ENCODE measurements at regions not wholly inside any gene's neighbourhood (a gene's known extent, or its start where the extent isn't known, plus 50 kb on each side); places are given as distances from the start of the nearest gene placed in this dataset.

DNA sequence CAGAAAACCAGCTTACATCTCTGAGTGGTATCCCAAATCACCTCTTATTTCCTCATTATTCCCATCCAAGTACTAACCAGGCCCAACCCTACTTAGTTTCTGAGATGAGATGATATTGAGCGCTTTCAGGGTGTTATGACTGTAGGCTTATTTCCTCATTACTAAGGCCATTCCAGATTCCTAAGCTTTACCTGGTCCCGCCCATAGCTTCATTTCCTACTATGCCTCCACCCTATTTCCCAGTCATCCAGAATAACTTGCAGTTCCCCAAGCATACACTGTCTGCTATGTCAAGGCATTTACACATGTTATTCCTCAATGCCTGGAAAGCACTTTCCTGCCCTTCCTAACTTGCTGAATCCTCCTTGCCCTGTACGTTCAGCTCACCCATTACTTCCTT, 79.3 kb upstream of the SPAG17 start:
- no peaks in the 10 kb centered on the region for H3K36me3 ChIP-seq (ENCODE audit: control insufficient read depth, insufficient read depth, low read length)
- no peak overlapping the region for H3K27ac ChIP-seq (ENCODE audit: low read depth, low read length)
- H3K27me3 ChIP-seq (ENCODE audit: control insufficient read depth, insufficient read depth, low read length), result no peaks in the 10 kb centered on the region
- H3K4me1 ChIP-seq (ENCODE audit: control insufficient read depth, insufficient read depth, low read length), result no peaks in the 10 kb centered on the region; the same call in 1 of the 2 replicates
- no peaks in the 10 kb centered on the region for H3K9me3 ChIP-seq (ENCODE audit: control insufficient read depth, insufficient read depth, low read depth, low read length)
- H3K4me3 ChIP-seq (ENCODE audit: low read depth, low read length), result no peak overlapping the region
- H3K9ac ChIP-seq (ENCODE audit: low read length), result no peak overlapping the region

DNA sequence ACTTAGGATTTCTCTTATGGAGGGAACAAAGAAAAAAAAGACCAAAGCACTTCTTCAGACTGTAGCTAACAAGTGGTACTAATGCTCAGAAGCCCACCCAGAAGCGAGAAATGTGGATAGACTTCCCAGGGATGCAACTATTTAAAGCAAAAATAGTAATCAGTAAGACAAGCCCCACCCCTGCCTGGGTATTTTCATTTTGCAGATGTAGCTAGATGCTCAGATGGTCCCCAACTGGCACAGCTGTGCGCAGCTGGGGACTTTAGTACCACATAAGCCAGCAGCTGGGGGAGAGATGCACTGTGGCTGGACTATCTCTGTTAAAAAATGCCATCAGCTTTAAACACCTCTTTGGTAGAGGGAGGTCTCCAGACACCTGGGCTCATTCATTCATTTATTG, 77.8 kb upstream of the SPAG17 start:
- Histone ChIP-seq H3K27ac (ENCODE audit: low read depth, low read length) (no peak overlapping the region), H3K36me3 (ENCODE audit: control insufficient read depth, insufficient read depth, low read length) (no peaks in the 10 kb centered on the region), H3K4me1 (ENCODE audit: control insufficient read depth, insufficient read depth, low read length) (no peaks in the 10 kb centered on the region; the same call in 1 of the 2 replicates), H3K27me3 (ENCODE audit: control insufficient read depth, insufficient read depth, low read length) (no peaks in the 10 kb centered on the region), H3K9ac (ENCODE audit: low read length) (no peak overlapping the region), H3K4me3 (ENCODE audit: low read depth, low read length) (no peak overlapping the region), H3K9me3 (ENCODE audit: control insufficient read depth, insufficient read depth, low read depth, low read length) (no peaks in the 10 kb centered on the region)

DNA sequence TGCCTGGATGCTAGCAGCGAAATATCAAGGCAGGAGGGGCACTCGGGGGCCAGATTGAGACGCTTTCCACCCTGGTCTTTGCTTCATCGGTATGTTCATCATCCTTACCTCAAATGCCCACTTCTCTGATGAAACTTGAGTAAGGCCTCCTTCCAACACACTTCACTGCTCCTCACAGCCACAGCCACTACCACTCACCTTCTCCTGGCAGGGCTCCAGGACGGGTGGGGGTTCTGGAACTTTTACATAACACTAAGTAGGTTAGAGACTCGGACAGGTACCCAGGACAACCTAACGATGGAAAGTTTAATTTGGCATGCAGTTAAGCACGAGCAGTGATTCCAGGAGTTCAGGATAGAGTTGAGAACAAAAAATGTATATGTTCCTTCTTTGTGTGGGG, 73.9 kb upstream of the SPAG17 start:
- Histone ChIP-seq H3K9me3 (ENCODE audit: control insufficient read depth, insufficient read depth, low read depth, low read length) (no peaks in the 10 kb centered on the region), H3K9ac (ENCODE audit: low read length) (no peak overlapping the region), H3K4me1 (ENCODE audit: control insufficient read depth, insufficient read depth, low read length) (no peaks in the 10 kb centered on the region), H3K36me3 (ENCODE audit: control insufficient read depth, insufficient read depth, low read length) (no peaks in the 10 kb centered on the region), H3K27ac (ENCODE audit: low read depth, low read length) (no peak overlapping the region), H3K4me3 (ENCODE audit: low read depth, low read length) (no peak overlapping the region), H3K27me3 (ENCODE audit: control insufficient read depth, insufficient read depth, low read length) (no peaks in the 10 kb centered on the region)

DNA sequence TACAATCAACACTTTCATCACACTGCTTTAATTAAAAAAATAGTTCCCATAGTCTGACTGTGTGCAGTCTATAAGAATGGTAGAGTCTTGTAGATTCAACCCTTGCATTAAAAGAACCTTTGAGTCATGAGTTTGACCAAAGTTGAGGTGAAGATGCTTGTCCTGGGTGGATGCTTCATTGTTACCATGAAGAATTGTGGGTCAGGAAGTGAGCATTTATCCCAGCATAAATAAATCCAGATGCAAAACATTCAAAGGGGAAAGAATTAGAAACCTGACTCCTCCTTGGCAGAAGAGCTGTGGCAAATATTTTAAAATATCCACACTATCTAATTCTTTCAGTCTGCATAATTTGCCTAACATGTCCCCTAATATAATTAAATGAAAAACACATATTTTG, 72.9 kb upstream of the SPAG17 start:
- Histone ChIP-seq H3K27me3 (ENCODE audit: control insufficient read depth, insufficient read depth, low read length) (no peaks in the 10 kb centered on the region), H3K9ac (ENCODE audit: low read length) (no peak overlapping the region), H3K9me3 (ENCODE audit: control insufficient read depth, insufficient read depth, low read depth, low read length) (no peaks in the 10 kb centered on the region), H3K36me3 (ENCODE audit: control insufficient read depth, insufficient read depth, low read length) (no peaks in the 10 kb centered on the region), H3K4me1 (ENCODE audit: control insufficient read depth, insufficient read depth, low read length) (no peaks in the 10 kb centered on the region), H3K27ac (ENCODE audit: low read depth, low read length) (no peak overlapping the region), H3K4me3 (ENCODE audit: low read depth, low read length) (no peak overlapping the region)

DNA sequence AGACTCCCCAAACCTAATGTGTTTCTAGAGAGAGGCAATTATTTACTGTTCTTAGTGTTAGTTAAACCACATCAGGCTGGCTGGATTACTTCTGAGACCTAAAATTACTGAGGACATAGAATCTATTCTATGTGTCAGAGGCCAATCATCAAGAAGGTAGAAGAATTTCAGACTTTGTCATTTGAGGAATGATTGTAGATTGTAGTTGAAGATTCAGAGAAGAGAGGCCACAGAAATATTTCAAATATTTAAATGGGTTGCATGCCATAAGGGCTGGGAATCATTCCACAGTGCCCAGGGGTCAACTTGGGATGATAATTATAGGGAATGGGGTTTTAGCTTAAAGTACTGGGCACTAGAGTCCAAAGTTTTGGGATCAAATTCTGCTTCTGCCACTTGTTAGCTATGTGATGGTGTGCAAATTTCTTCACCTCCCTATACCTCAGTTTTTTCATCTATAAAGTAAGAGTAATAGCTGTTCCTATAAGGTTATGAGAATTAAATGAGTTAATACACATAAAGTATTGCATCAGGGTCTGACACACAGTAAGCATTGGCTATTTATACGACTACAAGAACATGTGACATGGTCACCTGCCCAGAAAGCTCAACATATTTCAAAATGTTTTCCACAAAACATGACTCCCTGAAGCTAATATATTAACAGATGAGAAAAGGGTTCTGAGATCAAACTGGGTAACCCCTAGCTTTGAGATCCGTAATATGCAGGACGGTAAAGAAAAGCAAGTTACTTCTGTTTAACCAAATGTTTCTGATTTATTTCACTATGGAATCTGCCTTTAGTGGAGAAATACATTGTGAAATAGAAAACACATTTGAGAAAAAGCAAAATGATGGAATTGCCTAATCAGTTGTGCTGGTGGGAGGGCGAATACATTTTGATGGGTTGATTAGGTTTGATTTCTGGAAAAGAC, 69.7 kb upstream of the SPAG17 start:
- Histone ChIP-seq H3K36me3 (ENCODE audit: control insufficient read depth, insufficient read depth, low read length) (no peaks in the 10 kb centered on the region), H3K27ac (ENCODE audit: low read depth, low read length) (no peak overlapping the region), H3K4me3 (ENCODE audit: low read depth, low read length) (no peak overlapping the region), H3K9me3 (ENCODE audit: control insufficient read depth, insufficient read depth, low read depth, low read length) (no peaks in the 10 kb centered on the region), H3K9ac (ENCODE audit: low read length) (no peak overlapping the region), H3K27me3 (ENCODE audit: control insufficient read depth, insufficient read depth, low read length) (no peaks in the 10 kb centered on the region), H3K4me1 (ENCODE audit: control insufficient read depth, insufficient read depth, low read length) (peaks cover 13% of the 10 kb centered on the region)

DNA sequence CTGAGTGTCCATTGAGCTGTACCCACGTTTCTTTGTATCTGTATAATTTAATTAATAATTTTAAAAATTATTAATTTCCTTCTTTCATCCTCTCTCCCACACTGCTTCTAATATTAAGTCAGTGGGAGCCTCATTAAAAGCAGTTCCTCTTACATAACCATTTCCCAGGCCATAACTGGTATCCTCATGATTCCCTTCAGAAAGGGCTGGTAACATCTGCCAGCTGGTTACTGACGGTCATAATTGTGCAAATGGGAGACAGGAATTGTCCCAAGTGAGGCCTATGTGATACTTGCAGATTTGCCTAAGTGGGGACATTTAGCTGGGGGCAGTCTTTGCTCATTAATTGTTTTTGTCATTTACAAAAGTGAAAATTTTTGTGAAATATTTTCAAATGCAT, 69.0 kb upstream of the SPAG17 start:
- peaks cover 20% of the 10 kb centered on the region for H3K4me1 ChIP-seq (ENCODE audit: control insufficient read depth, insufficient read depth, low read length)
- no peak overlapping the region for H3K9ac ChIP-seq (ENCODE audit: low read length)
- no peak overlapping the region for H3K4me3 ChIP-seq (ENCODE audit: low read depth, low read length)
- H3K27ac ChIP-seq (ENCODE audit: low read depth, low read length), result no peak overlapping the region
- no peaks in the 10 kb centered on the region for H3K36me3 ChIP-seq (ENCODE audit: control insufficient read depth, insufficient read depth, low read length)
- H3K27me3 ChIP-seq (ENCODE audit: control insufficient read depth, insufficient read depth, low read length), result no peaks in the 10 kb centered on the region
- no peaks in the 10 kb centered on the region for H3K9me3 ChIP-seq (ENCODE audit: control insufficient read depth, insufficient read depth, low read depth, low read length)

DNA sequence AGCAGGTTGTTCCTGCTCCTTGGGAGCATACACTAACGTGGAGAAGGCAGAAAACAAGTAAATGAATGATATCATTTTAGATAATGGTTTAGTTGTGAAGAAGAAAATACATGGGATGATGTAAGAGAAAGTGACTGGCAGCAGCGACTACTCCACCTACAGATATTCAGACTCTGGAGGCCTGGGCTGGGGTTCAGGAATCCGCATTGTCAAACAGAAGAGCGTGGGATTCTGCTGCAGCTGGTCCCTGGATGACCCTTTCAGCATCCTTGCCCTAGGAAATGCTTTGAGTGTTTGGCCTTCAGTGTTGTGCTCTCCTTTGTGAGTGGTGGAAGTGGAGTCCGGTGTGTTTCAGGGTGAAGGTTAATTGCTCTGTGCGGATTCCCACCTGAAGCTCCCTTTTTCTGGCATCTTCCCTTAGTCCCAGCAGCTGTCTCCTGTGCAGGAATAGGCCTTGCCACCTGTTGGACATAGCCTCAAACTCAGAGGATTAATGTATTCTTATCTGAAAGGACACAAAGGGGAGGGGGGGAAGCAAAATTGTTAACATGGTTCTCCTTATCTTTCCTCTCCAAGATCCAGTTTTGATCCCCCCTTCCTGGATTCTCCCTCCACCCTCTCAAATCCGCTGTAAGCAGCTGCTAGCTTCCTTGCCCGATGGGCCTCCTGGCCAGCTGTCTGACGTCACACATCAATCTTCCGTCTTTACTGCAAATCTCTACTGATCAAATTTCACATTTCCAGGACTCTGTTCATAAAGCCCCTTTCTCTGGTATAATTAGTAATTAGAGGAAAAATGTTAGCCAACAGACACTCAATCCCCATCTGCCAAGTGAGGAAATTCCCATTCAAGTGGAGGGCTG, 68.3 kb upstream of the SPAG17 start:
- Histone ChIP-seq H3K36me3 (ENCODE audit: control insufficient read depth, insufficient read depth, low read length) (no peaks in the 10 kb centered on the region), H3K9ac (ENCODE audit: low read length) (no peak overlapping the region), H3K4me3 (ENCODE audit: low read depth, low read length) (no peak overlapping the region), H3K27me3 (ENCODE audit: control insufficient read depth, insufficient read depth, low read length) (no peaks in the 10 kb centered on the region), H3K4me1 (ENCODE audit: control insufficient read depth, insufficient read depth, low read length) (peaks cover 20% of the 10 kb centered on the region), H3K27ac (ENCODE audit: low read depth, low read length) (no peak overlapping the region), H3K9me3 (ENCODE audit: control insufficient read depth, insufficient read depth, low read depth, low read length) (no peaks in the 10 kb centered on the region)

DNA sequence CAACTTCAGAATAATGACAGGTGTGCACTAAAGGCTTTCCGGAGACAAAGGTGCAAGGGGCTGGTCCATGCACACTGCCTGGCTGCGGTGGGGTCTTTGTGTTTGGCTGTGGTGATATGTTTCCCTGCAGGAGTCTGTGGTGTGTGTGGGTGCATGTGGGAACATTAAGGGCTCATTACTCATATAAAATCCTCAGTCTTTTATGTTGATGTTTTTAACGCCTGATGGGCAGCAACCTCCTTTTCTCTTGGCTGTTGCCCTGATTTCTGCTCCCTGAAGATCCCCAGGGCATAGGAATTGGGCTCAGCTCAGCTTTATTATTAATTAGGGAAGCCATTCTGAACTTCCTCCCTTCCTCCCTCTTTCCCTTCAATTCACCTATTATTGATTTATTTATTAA, 67.6 kb upstream of the SPAG17 start:
- Histone ChIP-seq H3K27me3 (ENCODE audit: control insufficient read depth, insufficient read depth, low read length) (no peaks in the 10 kb centered on the region), H3K4me3 (ENCODE audit: low read depth, low read length) (no peak overlapping the region), H3K9me3 (ENCODE audit: control insufficient read depth, insufficient read depth, low read depth, low read length) (no peaks in the 10 kb centered on the region), H3K36me3 (ENCODE audit: control insufficient read depth, insufficient read depth, low read length) (no peaks in the 10 kb centered on the region), H3K27ac (ENCODE audit: low read depth, low read length) (no peak overlapping the region), H3K4me1 (ENCODE audit: control insufficient read depth, insufficient read depth, low read length) (peaks cover 20% of the 10 kb centered on the region), H3K9ac (ENCODE audit: low read length) (no peak overlapping the region)

DNA sequence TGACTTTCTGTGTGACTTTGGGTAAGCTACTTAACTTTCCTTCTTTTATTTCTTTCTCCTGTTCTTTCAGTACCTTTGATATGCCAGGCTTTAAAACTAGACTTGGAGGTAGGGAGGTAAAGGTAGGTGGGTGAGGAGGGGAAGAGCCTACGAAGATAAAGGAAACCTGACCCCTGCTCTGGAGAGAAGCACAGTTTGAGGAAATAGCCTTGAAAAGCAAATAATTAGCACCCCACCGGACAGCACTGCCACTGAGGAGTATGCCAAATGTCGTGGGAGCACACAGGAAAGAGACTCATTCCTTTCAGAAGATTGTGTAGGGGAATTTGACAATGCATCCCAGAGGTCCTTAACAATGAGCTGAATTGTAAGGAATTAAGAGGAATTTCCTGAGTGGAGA, 65.2 kb upstream of the SPAG17 start:
- no peak overlapping the region for H3K27ac ChIP-seq (ENCODE audit: low read depth, low read length)
- no peaks in the 10 kb centered on the region for H3K9me3 ChIP-seq (ENCODE audit: control insufficient read depth, insufficient read depth, low read depth, low read length)
- H3K4me3 ChIP-seq (ENCODE audit: low read depth, low read length), result no peak overlapping the region
- H3K27me3 ChIP-seq (ENCODE audit: control insufficient read depth, insufficient read depth, low read length), result no peaks in the 10 kb centered on the region
- peaks cover 20% of the 10 kb centered on the region for H3K4me1 ChIP-seq (ENCODE audit: control insufficient read depth, insufficient read depth, low read length)
- H3K9ac ChIP-seq (ENCODE audit: low read length), result no peak overlapping the region
- no peaks in the 10 kb centered on the region for H3K36me3 ChIP-seq (ENCODE audit: control insufficient read depth, insufficient read depth, low read length)

DNA sequence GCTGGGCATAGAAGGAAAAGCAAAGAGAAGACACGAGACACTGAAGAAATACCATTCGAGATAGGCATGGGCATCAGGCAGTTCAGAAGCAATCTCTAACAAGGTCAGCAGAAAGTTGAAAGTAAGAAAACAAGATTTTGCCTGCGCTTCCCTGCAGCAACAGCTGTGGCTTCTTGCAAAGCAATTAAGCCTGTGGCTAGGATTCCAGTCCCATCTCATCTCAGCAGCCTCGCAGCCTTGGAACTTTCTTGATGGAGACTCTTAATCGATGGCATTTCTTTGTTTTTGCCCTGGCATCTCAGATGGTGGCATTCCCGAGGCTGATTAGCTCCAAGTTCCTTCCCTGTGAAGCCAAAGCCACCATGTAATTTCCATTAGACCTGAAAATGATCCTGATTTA, 64.6 kb upstream of the SPAG17 start:
- no peaks in the 10 kb centered on the region for H3K9me3 ChIP-seq (ENCODE audit: control insufficient read depth, insufficient read depth, low read depth, low read length)
- H3K9ac ChIP-seq (ENCODE audit: low read length), result no peak overlapping the region
- no peaks in the 10 kb centered on the region for H3K36me3 ChIP-seq (ENCODE audit: control insufficient read depth, insufficient read depth, low read length)
- H3K4me1 ChIP-seq (ENCODE audit: control insufficient read depth, insufficient read depth, low read length), result peaks cover 20% of the 10 kb centered on the region
- H3K27ac ChIP-seq (ENCODE audit: low read depth, low read length), result no peak overlapping the region
- no peak overlapping the region for H3K4me3 ChIP-seq (ENCODE audit: low read depth, low read length)
- H3K27me3 ChIP-seq (ENCODE audit: control insufficient read depth, insufficient read depth, low read length), result no peaks in the 10 kb centered on the region

DNA sequence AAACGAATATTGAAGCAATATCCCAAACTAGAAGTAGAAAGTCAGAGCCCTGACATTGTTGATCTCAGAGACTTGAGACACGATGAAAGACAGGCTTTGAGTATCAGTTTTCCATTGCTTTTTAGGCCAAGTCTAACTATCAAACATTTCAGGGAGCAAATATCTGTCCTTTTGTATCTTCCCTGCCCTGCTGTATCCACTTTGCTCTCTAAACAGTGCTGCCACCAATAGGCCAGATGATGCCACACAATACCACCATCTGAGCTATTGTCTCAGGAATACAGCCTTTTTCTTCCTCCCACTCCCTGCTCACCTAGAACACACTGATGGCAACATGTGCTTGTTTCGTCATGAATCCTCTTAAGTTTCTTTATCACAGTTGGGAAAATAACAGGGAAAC, 62.6 kb upstream of the SPAG17 start:
- Histone ChIP-seq H3K9me3 (ENCODE audit: control insufficient read depth, insufficient read depth, low read depth, low read length) (no peaks in the 10 kb centered on the region), H3K4me1 (ENCODE audit: control insufficient read depth, insufficient read depth, low read length) (peaks cover 20% of the 10 kb centered on the region), H3K9ac (ENCODE audit: low read length) (no peak overlapping the region), H3K4me3 (ENCODE audit: low read depth, low read length) (no peak overlapping the region), H3K27ac (ENCODE audit: low read depth, low read length) (no peak overlapping the region), H3K27me3 (ENCODE audit: control insufficient read depth, insufficient read depth, low read length) (no peaks in the 10 kb centered on the region), H3K36me3 (ENCODE audit: control insufficient read depth, insufficient read depth, low read length) (no peaks in the 10 kb centered on the region)

All from HUES6 (cell line).